GM10847 (cell line): ENCODE measurements at regions not wholly inside any gene's neighbourhood (a gene's known extent, or its start where the extent isn't known, plus 50 kb on each side); places are given as distances from the start of the nearest gene placed in this dataset.

Source experiments
- POLR2A ChIP-seq: IDR thresholded peaks from 2 replicates; pipeline ENCODE4 v1.6.1; 2011; ENCODE audit not compliant: insufficient read length; ENCODE audit errors: extremely low read depth

GRCh38 chr16:85191341-85191965 is 79.2 kb upstream of the CIBAR2 start:
- no peak for TF ChIP-seq POLR2A

- TF ChIP-seq POLR2A: no peak
These were observed 80.2 kb upstream of the CIBAR2 start for GRCh38 chr16:85192238-85193114.

GRCh38 chr16:85193115-85193493 is 80.8 kb upstream of the CIBAR2 start:
- no peak for TF ChIP-seq POLR2A

GRCh38 chr16:85193876-85194275 is 81.6 kb upstream of the CIBAR2 start:
- no peak for TF ChIP-seq POLR2A

- TF ChIP-seq POLR2A: no peak
These were observed 82.3 kb upstream of the CIBAR2 start for GRCh38 chr16:85194307-85195270.

GRCh38 chr16:85195271-85195647 is 83.0 kb upstream of the CIBAR2 start:
- TF ChIP-seq POLR2A: no peak

GRCh38 chr16:85195900-85196772 is 83.9 kb upstream of the CIBAR2 start:
- TF ChIP-seq POLR2A: no peak

- no peak for TF ChIP-seq POLR2A
These were observed 84.7 kb upstream of the CIBAR2 start for GRCh38 chr16:85196976-85197375.

- TF ChIP-seq POLR2A: no peak
These were observed 85.6 kb upstream of the CIBAR2 start for GRCh38 chr16:85197611-85198566.

- no peak for TF ChIP-seq POLR2A
These were observed 86.9 kb upstream of the CIBAR2 start for GRCh38 chr16:85199069-85199725.

GRCh38 chr16:85199880-85200279 is 87.6 kb upstream of the CIBAR2 start:
- no peak for TF ChIP-seq POLR2A

- no peak for TF ChIP-seq POLR2A
These were observed 88.4 kb upstream of the CIBAR2 start for GRCh38 chr16:85200471-85201278.

GRCh38 chr16:85201574-85201973 is 89.3 kb upstream of the CIBAR2 start:
- TF ChIP-seq POLR2A: no peak
